OCI-LY1 (cell line): ENCODE measurements at regions not wholly inside any gene's neighbourhood (a gene's known extent, or its start where the extent isn't known, plus 50 kb on each side); places are given as distances from the start of the nearest gene placed in this dataset.

Experiments
- H2AFZ ChIP-seq: fragments of 200-600 bp; sonication (generic), shearing (Covaris generic); 2 replicates; pipeline ENCODE4 v1.6.0; 2014; ENCODE audit warnings: antibody characterized with exemption, mild to moderate bottlenecking, low read length
- H3F3A ChIP-seq: fragments of 200-600 bp; sonication (generic), shearing (Covaris generic); 2 replicates; pipeline ENCODE4 v1.6.0; 2014; ENCODE audit warnings: mild to moderate bottlenecking, antibody characterized with exemption, low read length, moderate library complexity; ENCODE audit not compliant: insufficient read depth
- H3K27ac ChIP-seq: fragments of 200-600 bp; sonication (generic); 2 replicates; pipeline ENCODE4 v1.5.1; 2014; ENCODE audit warnings: low read length, mixed run types, mild to moderate bottlenecking, low read depth; ENCODE audit not compliant: poor library complexity, severe bottlenecking
- H3K27me3 ChIP-seq: fragments of 200-600 bp; sonication (generic); 2 replicates; pipeline ENCODE4 v1.6.0; 2014; ENCODE audit warnings: antibody characterized with exemption, mild to moderate bottlenecking, low read length, moderate library complexity; ENCODE audit not compliant: insufficient read depth
- H3K36me3 ChIP-seq: fragments of 200-600 bp; sonication (generic); 2 replicates; pipeline ENCODE4 v1.6.1; 2014; ENCODE audit warnings: mild to moderate bottlenecking, antibody characterized with exemption, low read length, moderate library complexity, mixed read lengths; ENCODE audit not compliant: insufficient read depth
- H3K4me1 ChIP-seq: fragments of 200-600 bp; sonication (generic); 2 replicates; pipeline ENCODE4 v1.5.1; 2014; ENCODE audit warnings: mild to moderate bottlenecking, low read length, moderate library complexity; ENCODE audit not compliant: insufficient read depth, severe bottlenecking
- H3K4me2 ChIP-seq: fragments of 200-600 bp; sonication (generic), shearing (Covaris generic); 2 replicates; pipeline ENCODE4 v1.6.1; 2014; ENCODE audit warnings: low read length
- H3K4me3 ChIP-seq: fragments of 200-600 bp; sonication (generic); 2 replicates; pipeline ENCODE4 v1.5.1; 2014; ENCODE audit warnings: low read length, low read depth, mild to moderate bottlenecking, mixed read lengths; ENCODE audit not compliant: poor library complexity, severe bottlenecking
- H3K79me2 ChIP-seq: fragments of 200-600 bp; shearing (Covaris generic); 2 replicates; pipeline ENCODE4 v1.6.1; 2016; ENCODE audit warnings: mixed run types, low read length, mixed read lengths; ENCODE audit not compliant: insufficient read depth
- H3K9ac ChIP-seq: fragments of 200-600 bp; sonication (generic), shearing (Covaris generic); 2 replicates; pipeline ENCODE4 v1.6.1; 2014; ENCODE audit warnings: mild to moderate bottlenecking, low read length, mixed read lengths
- H3K9me2 ChIP-seq: fragments of 200-600 bp; sonication (generic), shearing (Covaris generic); 2 replicates; pipeline ENCODE4 v1.6.1; 2014; ENCODE audit warnings: low read depth, mild to moderate bottlenecking, low read length, mixed read lengths
- H3K9me3 ChIP-seq: fragments of 200-600 bp; shearing (Covaris generic); 2 replicates; pipeline ENCODE4 v1.6.1; 2014; ENCODE audit warnings: low read length, mixed read lengths
- H4K20me1 ChIP-seq: fragments of 200-600 bp; sonication (generic), shearing (Covaris generic); 2 replicates; pipeline ENCODE4 v1.6.0; 2016; ENCODE audit warnings: mild to moderate bottlenecking, low read length; ENCODE audit not compliant: insufficient read depth
- EZH2 ChIP-seq: fragments of 200-600 bp; sonication (generic), shearing (Covaris generic); IDR thresholded peaks from 2 replicates; pipeline ENCODE4 v1.8.0; 2017; ENCODE audit warnings: borderline replicate concordance, mixed run types, mild to moderate bottlenecking, antibody characterized with exemption, low read length, moderate library complexity, mixed read lengths
- TF ChIP-seq, protein P1 (sequence below): fragments of 200-600 bp; sonication (generic), shearing (Covaris generic); IDR thresholded peaks from 2 replicates; pipeline ENCODE4 v1.5.1; 2017; ENCODE audit warnings: mild to moderate bottlenecking, antibody characterized with exemption, low read length, moderate library complexity, mixed read lengths

DNA sequence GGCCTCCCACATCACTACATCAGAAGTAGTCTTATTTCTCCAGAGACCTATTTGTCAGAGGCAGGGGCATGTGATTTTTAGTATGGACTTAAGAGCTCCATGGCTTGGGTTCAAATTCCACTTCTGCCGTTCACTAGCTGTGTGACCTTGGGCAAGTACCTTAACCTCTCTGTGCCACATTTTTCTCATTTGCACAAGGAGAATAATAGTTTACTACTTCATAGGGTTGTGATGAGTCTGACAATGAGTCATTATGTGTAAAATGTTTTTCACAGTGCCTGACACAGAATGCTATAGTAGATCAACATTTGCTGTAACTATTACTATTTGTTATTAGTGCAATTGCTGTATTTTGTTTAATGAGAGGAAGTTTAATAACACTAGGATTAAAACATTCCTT lies 200.6 kb downstream of the PRDM2 start:
- Histone ChIP-seq H3K79me2 (no peaks in the 10 kb centered on the region), H3K4me1 (no peaks in the 10 kb centered on the region), H2AFZ (no peak overlapping the region), H4K20me1 (no peaks in the 10 kb centered on the region), H3K9me2 (no peaks in the 10 kb centered on the region), H3K27ac (no peak overlapping the region), H3K4me2 (no peak overlapping the region), H3K9me3 (no peaks in the 10 kb centered on the region), H3K36me3 (no peaks in the 10 kb centered on the region), H3F3A (no peaks in the 10 kb centered on the region), H3K9ac (no peak overlapping the region), H3K27me3 (no peaks in the 10 kb centered on the region), H3K4me3 (no peak overlapping the region)
- no peak for TF ChIP-seq EZH2
- TF ChIP-seq, protein P1, sequence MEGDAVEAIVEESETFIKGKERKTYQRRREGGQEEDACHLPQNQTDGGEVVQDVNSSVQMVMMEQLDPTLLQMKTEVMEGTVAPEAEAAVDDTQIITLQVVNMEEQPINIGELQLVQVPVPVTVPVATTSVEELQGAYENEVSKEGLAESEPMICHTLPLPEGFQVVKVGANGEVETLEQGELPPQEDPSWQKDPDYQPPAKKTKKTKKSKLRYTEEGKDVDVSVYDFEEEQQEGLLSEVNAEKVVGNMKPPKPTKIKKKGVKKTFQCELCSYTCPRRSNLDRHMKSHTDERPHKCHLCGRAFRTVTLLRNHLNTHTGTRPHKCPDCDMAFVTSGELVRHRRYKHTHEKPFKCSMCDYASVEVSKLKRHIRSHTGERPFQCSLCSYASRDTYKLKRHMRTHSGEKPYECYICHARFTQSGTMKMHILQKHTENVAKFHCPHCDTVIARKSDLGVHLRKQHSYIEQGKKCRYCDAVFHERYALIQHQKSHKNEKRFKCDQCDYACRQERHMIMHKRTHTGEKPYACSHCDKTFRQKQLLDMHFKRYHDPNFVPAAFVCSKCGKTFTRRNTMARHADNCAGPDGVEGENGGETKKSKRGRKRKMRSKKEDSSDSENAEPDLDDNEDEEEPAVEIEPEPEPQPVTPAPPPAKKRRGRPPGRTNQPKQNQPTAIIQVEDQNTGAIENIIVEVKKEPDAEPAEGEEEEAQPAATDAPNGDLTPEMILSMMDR: no peak

GRCh38 chr1:13901039-13901438 lies 201.1 kb downstream of the PRDM2 start:
- no peaks in the 10 kb centered on the region for H3K9me2 ChIP-seq
- no peaks in the 10 kb centered on the region for H3K4me1 ChIP-seq
- H3K4me2 ChIP-seq: no peak overlapping the region
- no peaks in the 10 kb centered on the region for H4K20me1 ChIP-seq
- H3K36me3 ChIP-seq: no peaks in the 10 kb centered on the region
- no peaks in the 10 kb centered on the region for H3K27me3 ChIP-seq
- H3K27ac ChIP-seq: no peak overlapping the region
- H3K9me3 ChIP-seq: no peaks in the 10 kb centered on the region
- H3K4me3 ChIP-seq: no peak overlapping the region
- no peak overlapping the region for H3K9ac ChIP-seq
- H3F3A ChIP-seq: no peaks in the 10 kb centered on the region
- H3K79me2 ChIP-seq: no peaks in the 10 kb centered on the region
- TF ChIP-seq EZH2: no peak
- TF ChIP-seq, protein P1: no peak
- H2AFZ ChIP-seq: no peak overlapping the region

DNA sequence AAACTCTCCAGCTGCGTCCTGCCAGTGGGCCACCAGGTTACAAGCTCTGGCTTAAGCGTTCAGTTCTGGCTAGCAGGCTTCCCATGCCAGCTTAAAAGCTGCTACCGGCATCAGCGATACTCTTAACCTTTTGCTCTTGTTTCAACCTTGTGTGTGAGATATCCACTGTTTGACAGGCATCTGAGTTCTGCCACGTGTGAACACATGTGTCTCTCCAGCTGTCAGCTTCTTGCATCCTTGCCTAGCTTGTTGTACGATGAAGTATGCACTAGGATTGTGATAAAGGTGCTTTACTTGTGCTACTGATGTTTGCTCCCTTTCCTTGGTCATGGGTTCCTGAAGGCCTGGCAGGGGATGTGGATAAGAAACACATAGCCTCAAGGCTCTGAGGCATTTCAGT lies 201.6 kb downstream of the PRDM2 start:
- H3K4me3 ChIP-seq: no peak overlapping the region
- H3K27ac ChIP-seq: no peak overlapping the region
- H3F3A ChIP-seq: no peaks in the 10 kb centered on the region
- H3K4me2 ChIP-seq: no peak overlapping the region
- no peaks in the 10 kb centered on the region for H3K79me2 ChIP-seq
- no peaks in the 10 kb centered on the region for H3K27me3 ChIP-seq
- no peaks in the 10 kb centered on the region for H3K9me2 ChIP-seq
- H3K36me3 ChIP-seq: no peaks in the 10 kb centered on the region
- TF ChIP-seq, protein P1: no peak
- TF ChIP-seq EZH2: no peak
- no peaks in the 10 kb centered on the region for H3K4me1 ChIP-seq
- H4K20me1 ChIP-seq: no peaks in the 10 kb centered on the region
- no peak overlapping the region for H2AFZ ChIP-seq
- H3K9me3 ChIP-seq: no peaks in the 10 kb centered on the region
- no peak overlapping the region for H3K9ac ChIP-seq
